ENCODE measurements at regions not wholly inside any gene's neighbourhood (a gene's known extent, or its start where the extent isn't known, plus 50 kb on each side); places are given as distances from the start of the nearest gene placed in this dataset.

DNA sequence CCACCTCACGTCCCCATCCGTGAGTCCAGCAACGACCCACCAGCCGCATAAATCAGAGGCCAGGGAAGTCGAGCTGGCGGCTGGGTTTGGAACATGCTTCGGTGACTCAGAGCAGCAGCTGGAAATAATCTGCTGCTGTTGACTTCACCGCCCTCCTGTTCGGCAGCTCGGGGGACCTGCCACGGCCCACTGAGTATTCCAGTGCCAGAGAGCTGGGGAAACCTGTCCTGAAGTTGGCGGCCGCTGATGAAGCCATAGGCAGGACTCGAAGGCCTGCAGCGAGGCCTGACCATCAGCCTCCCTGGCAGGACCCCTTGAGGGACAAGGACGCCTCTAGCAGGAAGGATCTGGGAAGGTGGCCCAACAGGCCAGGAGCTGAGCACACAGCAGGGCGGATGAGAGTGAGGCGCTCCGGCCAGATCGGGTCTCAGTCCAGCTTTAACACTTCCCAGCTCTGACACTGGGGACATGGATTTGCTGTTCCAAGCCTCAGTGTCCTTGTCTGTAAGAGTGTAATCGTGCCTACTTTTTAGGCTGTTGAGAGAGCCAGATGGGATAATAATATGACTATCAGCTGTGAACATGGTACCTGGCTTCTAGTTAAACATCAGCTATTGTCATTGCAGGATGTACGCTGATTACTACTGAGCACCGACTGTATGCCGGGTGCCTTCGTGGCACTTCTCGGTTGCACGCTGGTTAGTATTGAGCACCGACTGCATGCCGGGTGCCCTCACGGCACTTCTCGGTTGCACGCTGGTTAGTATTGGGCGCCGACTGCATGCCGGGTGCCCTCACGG is 50.4 kb upstream of the CIBAR2 start (continued):
- TF ChIP-seq DNMT3B (CRISPR knock-in tag; conservative IDR thresholded peaks at IDR 0.05): no peak
- no peak for TF ChIP-seq CENPT (CRISPR knock-in tag; IDR thresholded peaks at IDR 0.05; ENCODE audit: low read depth)
- TF ChIP-seq, protein P1, sequence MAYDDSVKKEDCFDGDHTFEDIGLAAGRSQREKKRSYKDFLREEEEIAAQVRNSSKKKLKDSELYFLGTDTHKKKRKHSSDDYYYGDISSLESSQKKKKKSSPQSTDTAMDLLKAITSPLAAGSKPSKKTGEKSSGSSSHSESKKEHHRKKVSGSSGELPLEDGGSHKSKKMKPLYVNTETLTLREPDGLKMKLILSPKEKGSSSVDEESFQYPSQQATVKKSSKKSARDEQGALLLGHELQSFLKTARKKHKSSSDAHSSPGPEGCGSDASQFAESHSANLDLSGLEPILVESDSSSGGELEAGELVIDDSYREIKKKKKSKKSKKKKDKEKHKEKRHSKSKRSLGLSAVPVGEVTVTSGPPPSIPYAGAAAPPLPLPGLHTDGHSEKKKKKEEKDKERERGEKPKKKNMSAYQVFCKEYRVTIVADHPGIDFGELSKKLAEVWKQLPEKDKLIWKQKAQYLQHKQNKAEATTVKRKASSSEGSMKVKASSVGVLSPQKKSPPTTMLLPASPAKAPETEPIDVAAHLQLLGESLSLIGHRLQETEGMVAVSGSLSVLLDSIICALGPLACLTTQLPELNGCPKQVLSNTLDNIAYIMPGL (CRISPR knock-in tag; IDR thresholded peaks at IDR 0.05; ENCODE audit: borderline replicate concordance in 1 of 2, low read depth in 1 of 2): no peak; a peak in 1 of 4 replicates
- 0 out of 2 replicates have a peak, but pooled peaks have one; percentile 45 for TF ChIP-seq ZNF205 (CRISPR knock-in tag; IDR thresholded peaks at IDR 0.05)
- TF ChIP-seq BRD4 (CRISPR knock-in tag; IDR thresholded peaks at IDR 0.05): no peak
- TF ChIP-seq, protein P2, sequence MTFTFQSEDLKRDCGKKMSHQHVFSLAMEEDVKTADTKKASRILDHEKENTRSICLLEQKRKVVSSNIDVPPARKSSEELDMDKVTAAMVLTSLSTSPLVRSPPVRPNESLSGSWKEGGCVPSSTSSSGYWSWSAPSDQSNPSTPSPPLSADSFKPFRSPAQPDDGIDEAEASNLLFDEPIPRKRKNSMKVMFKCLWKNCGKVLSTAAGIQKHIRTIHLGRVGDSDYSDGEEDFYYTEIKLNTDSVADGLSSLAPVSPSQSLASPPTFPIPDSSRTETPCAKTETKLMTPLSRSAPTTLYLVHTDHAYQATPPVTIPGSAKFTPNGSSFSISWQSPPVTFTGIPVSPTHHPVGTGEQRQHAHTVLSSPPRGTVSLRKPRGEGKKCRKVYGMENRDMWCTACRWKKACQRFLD (CRISPR knock-in tag; IDR thresholded peaks at IDR 0.05; ENCODE audit: borderline replicate concordance): no peak
- no peak for TF ChIP-seq ZNF264 (CRISPR knock-in tag; IDR thresholded peaks at IDR 0.05)
- no peak for TF ChIP-seq ZNF883 (CRISPR knock-in tag; IDR thresholded peaks at IDR 0.05; ENCODE audit: not compliant biosample characterization)
- TF ChIP-seq, protein P3, sequence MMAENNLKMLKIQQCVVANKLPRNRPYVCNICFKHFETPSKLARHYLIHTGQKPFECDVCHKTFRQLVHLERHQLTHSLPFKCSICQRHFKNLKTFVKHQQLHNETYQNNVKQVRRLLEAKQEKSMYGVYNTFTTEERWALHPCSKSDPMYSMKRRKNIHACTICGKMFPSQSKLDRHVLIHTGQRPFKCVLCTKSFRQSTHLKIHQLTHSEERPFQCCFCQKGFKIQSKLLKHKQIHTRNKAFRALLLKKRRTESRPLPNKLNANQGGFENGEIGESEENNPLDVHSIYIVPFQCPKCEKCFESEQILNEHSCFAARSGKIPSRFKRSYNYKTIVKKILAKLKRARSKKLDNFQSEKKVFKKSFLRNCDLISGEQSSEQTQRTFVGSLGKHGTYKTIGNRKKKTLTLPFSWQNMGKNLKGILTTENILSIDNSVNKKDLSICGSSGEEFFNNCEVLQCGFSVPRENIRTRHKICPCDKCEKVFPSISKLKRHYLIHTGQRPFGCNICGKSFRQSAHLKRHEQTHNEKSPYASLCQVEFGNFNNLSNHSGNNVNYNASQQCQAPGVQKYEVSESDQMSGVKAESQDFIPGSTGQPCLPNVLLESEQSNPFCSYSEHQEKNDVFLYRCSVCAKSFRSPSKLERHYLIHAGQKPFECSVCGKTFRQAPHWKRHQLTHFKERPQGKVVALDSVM (CRISPR knock-in tag; IDR thresholded peaks at IDR 0.05): no peak
- TF ChIP-seq PCBP1 (IDR thresholded peaks at IDR 0.05; ENCODE audit: borderline replicate concordance, low read depth, low read length): no peak
- no peak for TF ChIP-seq HDAC1 (CRISPR knock-in tag; IDR thresholded peaks at IDR 0.05)
- TF ChIP-seq, protein P4, sequence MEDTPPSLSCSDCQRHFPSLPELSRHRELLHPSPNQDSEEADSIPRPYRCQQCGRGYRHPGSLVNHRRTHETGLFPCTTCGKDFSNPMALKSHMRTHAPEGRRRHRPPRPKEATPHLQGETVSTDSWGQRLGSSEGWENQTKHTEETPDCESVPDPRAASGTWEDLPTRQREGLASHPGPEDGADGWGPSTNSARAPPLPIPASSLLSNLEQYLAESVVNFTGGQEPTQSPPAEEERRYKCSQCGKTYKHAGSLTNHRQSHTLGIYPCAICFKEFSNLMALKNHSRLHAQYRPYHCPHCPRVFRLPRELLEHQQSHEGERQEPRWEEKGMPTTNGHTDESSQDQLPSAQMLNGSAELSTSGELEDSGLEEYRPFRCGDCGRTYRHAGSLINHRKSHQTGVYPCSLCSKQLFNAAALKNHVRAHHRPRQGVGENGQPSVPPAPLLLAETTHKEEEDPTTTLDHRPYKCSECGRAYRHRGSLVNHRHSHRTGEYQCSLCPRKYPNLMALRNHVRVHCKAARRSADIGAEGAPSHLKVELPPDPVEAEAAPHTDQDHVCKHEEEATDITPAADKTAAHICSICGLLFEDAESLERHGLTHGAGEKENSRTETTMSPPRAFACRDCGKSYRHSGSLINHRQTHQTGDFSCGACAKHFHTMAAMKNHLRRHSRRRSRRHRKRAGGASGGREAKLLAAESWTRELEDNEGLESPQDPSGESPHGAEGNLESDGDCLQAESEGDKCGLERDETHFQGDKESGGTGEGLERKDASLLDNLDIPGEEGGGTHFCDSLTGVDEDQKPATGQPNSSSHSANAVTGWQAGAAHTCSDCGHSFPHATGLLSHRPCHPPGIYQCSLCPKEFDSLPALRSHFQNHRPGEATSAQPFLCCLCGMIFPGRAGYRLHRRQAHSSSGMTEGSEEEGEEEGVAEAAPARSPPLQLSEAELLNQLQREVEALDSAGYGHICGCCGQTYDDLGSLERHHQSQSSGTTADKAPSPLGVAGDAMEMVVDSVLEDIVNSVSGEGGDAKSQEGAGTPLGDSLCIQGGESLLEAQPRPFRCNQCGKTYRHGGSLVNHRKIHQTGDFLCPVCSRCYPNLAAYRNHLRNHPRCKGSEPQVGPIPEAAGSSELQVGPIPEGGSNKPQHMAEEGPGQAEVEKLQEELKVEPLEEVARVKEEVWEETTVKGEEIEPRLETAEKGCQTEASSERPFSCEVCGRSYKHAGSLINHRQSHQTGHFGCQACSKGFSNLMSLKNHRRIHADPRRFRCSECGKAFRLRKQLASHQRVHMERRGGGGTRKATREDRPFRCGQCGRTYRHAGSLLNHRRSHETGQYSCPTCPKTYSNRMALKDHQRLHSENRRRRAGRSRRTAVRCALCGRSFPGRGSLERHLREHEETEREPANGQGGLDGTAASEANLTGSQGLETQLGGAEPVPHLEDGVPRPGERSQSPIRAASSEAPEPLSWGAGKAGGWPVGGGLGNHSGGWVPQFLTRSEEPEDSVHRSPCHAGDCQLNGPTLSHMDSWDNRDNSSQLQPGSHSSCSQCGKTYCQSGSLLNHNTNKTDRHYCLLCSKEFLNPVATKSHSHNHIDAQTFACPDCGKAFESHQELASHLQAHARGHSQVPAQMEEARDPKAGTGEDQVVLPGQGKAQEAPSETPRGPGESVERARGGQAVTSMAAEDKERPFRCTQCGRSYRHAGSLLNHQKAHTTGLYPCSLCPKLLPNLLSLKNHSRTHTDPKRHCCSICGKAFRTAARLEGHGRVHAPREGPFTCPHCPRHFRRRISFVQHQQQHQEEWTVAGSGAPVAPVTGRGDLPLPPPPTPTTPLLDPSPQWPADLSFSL (CRISPR knock-in tag; IDR thresholded peaks at IDR 0.05): no peak
- TF ChIP-seq, protein P5, sequence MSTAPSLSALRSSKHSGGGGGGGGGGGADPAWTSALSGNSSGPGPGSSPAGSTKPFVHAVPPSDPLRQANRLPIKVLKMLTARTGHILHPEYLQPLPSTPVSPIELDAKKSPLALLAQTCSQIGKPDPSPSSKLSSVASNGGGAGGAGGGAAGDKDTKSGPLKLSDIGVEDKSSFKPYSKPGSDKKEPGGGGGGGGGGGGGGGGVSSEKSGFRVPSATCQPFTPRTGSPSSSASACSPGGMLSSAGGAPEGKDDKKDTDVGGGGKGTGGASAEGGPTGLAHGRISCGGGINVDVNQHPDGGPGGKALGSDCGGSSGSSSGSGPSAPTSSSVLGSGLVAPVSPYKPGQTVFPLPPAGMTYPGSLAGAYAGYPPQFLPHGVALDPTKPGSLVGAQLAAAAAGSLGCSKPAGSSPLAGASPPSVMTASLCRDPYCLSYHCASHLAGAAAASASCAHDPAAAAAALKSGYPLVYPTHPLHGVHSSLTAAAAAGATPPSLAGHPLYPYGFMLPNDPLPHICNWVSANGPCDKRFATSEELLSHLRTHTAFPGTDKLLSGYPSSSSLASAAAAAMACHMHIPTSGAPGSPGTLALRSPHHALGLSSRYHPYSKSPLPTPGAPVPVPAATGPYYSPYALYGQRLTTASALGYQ (CRISPR knock-in tag; IDR thresholded peaks at IDR 0.05): no peak
